VCaP (cell line): ENCODE measurements at regions not wholly inside any gene's neighbourhood (a gene's known extent, or its start where the extent isn't known, plus 50 kb on each side); places are given as distances from the start of the nearest gene placed in this dataset.

ENCODE experiments used
- H3K27ac ChIP-seq: fragments of 450-650 bp; 2 replicates; pipeline ENCODE4 v1.5.1; 2017
- TF ChIP-seq, protein P1 (sequence below): fragments of 450-650 bp; conservative IDR thresholded peaks from 2 replicates; pipeline ENCODE4 v1.5.1; 2017; ENCODE audit warnings: mild to moderate bottlenecking, moderate library complexity

DNA sequence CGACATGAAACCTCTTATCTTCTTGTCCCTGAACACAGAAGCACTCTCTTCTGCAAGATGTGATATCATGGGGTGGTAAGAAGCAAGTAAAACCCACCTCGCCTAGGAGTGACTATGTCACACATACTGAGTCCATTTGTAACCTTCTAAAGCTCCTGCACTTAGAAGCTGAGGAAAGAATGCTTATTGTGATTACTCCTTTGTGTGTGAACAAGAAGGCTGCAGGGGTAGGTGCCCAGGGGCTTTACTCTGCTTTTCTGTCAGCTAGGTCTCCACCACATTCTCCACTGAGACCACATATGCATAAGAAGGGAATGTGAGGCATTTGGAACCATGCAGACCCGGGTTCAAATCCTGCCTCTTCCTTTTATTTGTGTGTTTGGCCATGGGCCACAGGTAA is 144.3 kb downstream of the DMRTA2 start:
- no peak overlapping the region for H3K27ac ChIP-seq
- TF ChIP-seq, protein P1, sequence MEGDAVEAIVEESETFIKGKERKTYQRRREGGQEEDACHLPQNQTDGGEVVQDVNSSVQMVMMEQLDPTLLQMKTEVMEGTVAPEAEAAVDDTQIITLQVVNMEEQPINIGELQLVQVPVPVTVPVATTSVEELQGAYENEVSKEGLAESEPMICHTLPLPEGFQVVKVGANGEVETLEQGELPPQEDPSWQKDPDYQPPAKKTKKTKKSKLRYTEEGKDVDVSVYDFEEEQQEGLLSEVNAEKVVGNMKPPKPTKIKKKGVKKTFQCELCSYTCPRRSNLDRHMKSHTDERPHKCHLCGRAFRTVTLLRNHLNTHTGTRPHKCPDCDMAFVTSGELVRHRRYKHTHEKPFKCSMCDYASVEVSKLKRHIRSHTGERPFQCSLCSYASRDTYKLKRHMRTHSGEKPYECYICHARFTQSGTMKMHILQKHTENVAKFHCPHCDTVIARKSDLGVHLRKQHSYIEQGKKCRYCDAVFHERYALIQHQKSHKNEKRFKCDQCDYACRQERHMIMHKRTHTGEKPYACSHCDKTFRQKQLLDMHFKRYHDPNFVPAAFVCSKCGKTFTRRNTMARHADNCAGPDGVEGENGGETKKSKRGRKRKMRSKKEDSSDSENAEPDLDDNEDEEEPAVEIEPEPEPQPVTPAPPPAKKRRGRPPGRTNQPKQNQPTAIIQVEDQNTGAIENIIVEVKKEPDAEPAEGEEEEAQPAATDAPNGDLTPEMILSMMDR: no peak

DNA sequence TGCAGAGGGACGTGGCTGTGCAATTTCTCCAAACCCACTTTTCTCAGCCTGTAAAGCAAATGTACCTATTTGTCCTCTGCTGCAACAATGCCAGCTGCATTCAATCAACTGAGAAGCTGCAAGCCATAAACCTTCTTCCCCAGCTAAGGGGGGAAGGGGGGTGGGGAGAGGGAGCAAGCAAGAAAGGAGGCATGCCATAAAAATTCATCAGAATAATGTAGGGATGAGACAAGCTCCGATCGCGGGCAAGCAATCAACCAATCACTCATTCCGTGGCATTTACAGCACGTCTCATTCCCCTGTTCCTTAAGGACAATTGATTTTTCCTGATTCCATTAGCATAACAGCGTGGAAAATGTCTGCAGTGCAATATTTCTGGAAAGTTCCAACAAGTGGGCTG is 144.8 kb downstream of the DMRTA2 start:
- TF ChIP-seq, protein P1: no peak
- no peak overlapping the region for H3K27ac ChIP-seq

DNA sequence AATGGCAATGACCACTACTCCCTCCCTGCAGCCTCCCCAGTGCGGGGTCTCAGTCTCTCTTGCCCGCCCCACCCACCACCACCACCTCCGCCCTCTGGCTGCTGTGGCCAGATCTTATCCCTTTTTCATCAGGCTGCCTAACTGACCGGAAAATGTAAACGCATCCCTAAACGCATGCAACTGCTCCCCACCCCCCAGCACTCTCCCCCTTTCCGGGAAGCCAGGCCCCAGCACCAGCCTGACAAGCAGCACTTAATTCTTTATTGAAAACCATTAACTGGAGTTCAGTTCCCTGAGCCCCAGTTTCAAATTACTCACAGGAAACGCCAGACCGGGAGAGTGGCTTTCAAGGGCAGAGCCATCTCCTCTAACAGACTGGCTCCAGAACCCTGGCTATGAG is 147.7 kb downstream of the DMRTA2 start:
- H3K27ac ChIP-seq: no peak overlapping the region
- TF ChIP-seq, protein P1: no peak

DNA sequence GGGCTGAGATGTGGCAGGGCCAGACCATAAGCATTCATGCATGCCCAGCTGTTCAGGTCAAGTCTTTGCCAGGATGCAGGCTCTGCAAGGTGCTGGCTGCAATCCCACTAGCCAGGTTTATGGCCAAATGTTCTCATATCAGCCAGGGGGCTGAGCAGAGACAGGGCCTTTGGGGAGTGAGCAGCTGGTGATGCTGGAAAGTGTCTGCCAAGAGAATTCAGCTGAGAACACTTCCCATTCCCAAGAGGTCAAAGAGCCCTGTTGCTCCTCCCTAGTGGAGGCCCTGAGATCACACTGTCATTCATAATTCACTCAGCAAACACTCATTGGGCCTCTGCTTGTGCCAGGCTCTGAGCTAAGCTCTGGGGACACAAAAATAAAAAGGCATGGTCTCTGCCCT is 150.3 kb downstream of the DMRTA2 start:
- H3K27ac ChIP-seq: no peak overlapping the region
- TF ChIP-seq, protein P1: no peak

DNA sequence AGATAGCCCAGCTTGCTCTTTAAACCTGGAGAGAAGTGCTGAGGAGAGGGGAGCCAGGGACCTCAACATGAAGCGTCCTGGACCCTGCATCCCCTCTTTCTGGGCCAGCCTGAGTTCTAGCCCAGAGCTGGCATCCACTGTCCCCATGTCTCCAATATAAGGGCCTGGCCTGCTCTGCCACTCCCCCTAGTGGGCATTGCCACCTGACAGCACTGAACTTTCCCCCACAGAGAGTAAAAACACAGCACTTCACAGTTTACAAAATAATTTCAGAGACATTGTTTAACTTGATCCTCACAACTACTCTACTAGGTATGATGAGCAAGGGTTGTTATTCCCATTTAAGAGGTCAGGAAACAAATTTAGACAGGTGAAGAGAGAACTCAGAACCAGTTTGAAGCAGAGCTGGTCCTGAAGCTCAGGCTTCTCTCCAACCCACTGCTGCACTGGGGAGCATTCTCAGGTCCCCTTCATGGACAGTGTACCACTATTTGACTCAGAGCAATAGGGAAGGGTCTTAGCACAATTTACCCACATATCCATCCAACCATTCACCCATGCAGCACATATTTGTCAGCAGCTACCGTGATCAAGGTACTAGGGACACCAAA is 151.2 kb downstream of the DMRTA2 start:
- TF ChIP-seq, protein P1: peak; percentile 93
- H3K27ac ChIP-seq: no peak overlapping the region

DNA sequence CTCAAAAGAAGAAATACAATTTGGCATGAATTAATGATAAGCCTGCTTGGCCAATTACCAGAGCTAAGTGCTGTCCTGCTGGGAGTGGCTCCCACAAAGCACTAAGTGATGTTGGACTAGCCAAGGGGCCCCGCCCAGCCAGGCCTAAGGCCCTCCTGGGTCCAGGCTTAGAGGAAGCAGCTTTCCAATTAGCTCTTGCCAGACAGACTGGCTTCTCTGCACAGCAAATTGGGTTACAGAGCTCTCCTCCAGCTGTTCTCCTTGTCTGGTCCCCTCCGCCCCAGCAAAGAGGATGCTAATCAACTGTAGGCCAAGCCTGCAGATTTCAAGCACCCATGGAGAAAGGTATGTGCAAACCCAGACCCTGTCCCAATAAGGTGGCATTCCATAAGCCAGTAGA is 151.9 kb downstream of the DMRTA2 start:
- H3K27ac ChIP-seq: no peak overlapping the region
- TF ChIP-seq, protein P1: no peak

DNA sequence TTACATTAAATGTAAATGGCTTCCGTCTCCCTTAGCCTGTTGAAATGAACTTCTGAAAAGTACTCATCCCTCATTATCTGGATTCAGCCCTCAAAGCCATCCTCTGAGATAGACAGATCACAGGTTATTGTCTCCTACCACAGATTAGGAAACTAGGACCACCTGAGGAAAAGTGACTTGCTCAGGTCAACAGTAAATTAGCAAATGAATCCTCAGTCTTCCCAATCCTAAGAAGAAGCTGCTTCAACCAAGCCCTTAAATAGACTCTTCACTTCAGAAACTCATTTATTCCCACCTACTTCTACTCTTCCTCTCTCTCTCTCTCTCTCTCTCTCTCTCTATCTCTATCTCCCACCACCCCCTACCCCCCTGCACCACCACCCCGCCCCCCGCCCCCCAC is 152.3 kb downstream of the DMRTA2 start:
- H3K27ac ChIP-seq: no peak overlapping the region
- TF ChIP-seq, protein P1: no peak
